ENCODE measurements at regions not wholly inside any gene's neighbourhood (a gene's known extent, or its start where the extent isn't known, plus 50 kb on each side); places are given as distances from the start of the nearest gene placed in this dataset.

- TF ChIP-seq, protein P1, sequence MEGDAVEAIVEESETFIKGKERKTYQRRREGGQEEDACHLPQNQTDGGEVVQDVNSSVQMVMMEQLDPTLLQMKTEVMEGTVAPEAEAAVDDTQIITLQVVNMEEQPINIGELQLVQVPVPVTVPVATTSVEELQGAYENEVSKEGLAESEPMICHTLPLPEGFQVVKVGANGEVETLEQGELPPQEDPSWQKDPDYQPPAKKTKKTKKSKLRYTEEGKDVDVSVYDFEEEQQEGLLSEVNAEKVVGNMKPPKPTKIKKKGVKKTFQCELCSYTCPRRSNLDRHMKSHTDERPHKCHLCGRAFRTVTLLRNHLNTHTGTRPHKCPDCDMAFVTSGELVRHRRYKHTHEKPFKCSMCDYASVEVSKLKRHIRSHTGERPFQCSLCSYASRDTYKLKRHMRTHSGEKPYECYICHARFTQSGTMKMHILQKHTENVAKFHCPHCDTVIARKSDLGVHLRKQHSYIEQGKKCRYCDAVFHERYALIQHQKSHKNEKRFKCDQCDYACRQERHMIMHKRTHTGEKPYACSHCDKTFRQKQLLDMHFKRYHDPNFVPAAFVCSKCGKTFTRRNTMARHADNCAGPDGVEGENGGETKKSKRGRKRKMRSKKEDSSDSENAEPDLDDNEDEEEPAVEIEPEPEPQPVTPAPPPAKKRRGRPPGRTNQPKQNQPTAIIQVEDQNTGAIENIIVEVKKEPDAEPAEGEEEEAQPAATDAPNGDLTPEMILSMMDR (IDR thresholded peaks at IDR 0.05 in 4 of 5, conservative IDR thresholded peaks at IDR 0.05 in 1 of 5) = no peak
- no peak for TF ChIP-seq POLR2A (IDR thresholded peaks at IDR 0.05)
Observed at GRCh38 chr3:106068795-106069194, 200.0 kb upstream of the CBLB start.
